GM18861 (cell line): ENCODE measurements at regions not wholly inside any gene's neighbourhood (a gene's known extent, or its start where the extent isn't known, plus 50 kb on each side); places are given as distances from the start of the nearest gene placed in this dataset.
"Not testable (repeated sequence)": the region's sequence is repeated elsewhere in the genome, so short reads cannot be mapped to it uniquely, and the experiment has no call there.

Experiments used
- ATAC-seq: cut with Tn5 transposase; IDR thresholded peaks from one replicate; pipeline ENCODE4 v1.9.1; 2021; ENCODE audit not compliant: unreplicated experiment

- ATAC-seq, result not testable (repeated sequence)
These were observed 1368.7 kb downstream of the CDH12 start for GRCh38 chr5:21484498-21484889.

DNA sequence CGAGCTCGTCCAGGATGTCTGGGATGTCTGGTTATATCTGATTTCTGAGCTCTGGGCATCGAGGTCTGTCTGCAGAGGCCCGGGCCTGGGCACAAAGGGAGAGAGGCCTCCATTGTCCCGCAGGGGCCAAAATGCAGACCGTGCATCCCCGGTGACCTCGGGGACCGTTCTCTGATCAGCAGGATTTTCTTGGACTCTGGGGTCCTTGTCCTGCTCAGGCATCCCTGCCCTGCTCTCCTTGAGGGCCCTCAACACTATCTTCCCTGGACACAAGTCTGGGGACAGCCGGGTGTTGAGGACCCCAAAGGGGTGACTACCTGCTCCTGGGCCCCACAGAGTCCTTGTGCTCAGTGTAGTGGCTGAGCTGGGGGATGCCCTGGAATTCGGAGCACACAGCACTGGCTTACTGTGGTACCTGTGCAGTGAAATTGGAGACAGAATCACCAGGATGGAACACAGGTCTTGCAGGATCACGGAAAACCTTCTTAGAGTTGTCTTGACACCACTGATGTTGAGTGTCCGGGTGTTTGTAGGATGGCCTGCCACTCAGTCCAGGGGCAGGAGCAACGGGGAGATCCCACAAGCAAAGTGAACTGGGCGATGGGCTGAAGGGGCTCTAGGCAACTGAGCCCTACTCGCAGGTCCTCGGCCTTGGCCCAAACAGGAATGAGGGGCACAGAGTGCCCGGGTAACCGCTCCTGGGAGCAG, 1369.2 kb downstream of the CDH12 start:
- ATAC-seq, result not testable (repeated sequence)

DNA sequence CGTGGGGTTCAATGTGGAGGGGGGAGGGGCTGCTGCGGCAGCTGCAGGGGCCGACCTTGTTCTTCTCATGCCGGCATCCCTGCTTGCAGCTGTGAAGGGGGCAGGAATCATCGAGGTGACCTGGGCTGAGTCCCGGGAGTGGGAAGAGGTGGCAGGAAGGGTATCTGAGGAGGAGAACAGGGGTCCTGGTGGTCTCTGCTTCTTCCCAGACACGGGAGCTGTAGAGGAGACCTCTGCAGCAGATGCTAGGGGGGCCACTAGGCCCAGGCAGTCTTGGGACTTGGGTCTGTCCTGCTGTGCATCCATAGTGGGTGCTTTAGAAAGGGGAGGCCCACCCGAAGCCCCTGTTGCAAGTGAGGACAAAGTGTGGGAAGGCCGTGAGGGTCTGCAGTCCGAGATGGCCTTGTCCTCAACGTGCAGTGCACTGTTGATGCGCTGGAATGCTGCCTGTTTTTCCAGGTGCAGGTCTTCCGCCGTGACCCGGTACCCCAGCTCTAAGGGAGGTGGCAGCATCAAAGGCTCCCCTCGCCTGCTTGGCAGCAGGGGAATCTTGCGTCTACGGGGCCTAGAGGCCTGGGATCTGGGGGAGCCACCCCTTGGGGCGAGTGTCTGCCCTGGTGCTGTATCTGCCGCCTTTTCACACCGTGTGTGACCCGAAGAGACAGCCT, 1370.0 kb downstream of the CDH12 start:
- not testable (repeated sequence) for ATAC-seq

DNA sequence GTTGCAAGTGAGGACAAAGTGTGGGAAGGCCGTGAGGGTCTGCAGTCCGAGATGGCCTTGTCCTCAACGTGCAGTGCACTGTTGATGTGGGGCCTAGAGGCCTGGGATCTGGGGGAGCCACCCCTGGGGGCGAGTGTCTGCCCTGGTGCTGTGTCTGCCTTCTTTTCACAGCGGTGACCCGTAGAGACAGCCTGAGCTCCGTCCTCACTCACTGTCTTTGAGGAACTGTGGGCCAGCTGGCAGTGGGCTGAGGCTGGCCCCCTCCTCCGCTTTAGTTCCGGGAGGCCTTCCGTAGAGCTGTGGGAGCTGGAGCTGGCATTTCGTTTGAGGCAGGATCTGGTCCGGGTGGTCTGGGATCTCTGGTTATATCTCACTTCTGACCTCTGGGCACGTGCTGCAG, 1370.6 kb downstream of the CDH12 start:
- not testable (repeated sequence) for ATAC-seq

- ATAC-seq, result not testable (repeated sequence)
These were observed 1371.5 kb downstream of the CDH12 start for GRCh38 chr5:21481320-21482270.

- ATAC-seq, result not testable (repeated sequence)
These were observed 1373.1 kb downstream of the CDH12 start for GRCh38 chr5:21480054-21480453.

- ATAC-seq, result not testable (repeated sequence)
These were observed 1379.2 kb downstream of the CDH12 start for GRCh38 chr5:21473981-21474380.

DNA sequence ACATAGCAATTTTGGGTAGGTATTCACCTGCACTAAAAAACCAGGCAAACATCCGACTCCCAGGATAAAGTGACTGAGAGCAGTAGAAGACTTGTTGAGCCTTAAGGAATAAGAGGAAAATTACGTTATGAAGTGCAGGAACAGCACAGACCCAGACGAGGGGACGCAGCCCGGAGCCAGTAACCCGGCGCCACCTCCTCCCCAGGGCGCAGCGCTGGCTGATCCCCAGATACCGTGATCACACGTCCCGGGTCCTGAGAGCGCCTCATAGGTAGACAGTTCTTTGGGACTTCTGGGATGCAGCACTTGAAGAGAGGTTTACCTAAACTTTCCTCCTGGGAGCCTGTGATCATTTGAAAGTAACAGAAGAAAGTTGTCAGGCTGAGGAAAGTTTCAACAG, 1379.7 kb downstream of the CDH12 start:
- ATAC-seq, result not testable (repeated sequence)

DNA sequence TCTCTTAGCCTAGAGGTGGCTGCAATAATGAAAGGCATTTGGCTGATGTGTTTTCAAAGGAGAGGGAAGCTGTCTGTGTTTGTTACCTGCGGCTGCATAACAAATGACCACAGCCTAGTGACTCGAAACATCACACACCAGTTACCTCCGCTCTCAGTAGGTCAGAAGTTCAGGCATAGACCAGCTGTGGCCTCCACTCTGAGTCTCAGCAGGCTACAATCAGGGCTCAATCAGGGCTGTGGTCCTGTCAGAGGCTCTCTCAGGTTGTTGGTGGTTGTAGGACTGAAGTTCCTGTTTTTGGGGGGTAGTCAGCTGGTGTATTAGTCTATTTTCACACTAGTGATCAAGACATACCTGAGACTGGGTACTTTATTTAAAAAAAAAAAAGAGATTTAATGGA, 1381.5 kb downstream of the CDH12 start:
- not testable (repeated sequence) for ATAC-seq

GRCh38 chr5:21469523-21470101, 1383.5 kb downstream of the CDH12 start:
- not testable (repeated sequence) for ATAC-seq

DNA sequence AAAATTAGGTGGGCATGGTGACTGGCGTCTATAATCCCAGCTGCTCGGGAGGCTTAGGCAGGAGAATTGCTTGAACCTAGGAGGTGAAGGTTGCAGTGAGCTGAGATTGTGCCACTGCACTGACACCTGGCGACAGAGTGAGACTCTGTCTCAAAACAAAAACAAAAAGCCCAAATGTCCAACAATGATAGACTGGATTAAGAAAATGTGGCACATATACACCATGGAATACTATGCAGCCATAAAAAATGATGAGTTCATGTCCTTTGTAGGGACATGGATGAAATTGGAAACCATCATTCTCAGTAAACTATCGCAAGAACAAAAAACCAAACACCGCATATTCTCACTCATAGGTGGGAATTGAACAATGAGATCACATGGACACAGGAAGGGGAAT, 1385.6 kb downstream of the CDH12 start:
- not testable (repeated sequence) for ATAC-seq

GRCh38 chr5:21459744-21460073, 1393.4 kb downstream of the CDH12 start:
- ATAC-seq, result not testable (repeated sequence)

DNA sequence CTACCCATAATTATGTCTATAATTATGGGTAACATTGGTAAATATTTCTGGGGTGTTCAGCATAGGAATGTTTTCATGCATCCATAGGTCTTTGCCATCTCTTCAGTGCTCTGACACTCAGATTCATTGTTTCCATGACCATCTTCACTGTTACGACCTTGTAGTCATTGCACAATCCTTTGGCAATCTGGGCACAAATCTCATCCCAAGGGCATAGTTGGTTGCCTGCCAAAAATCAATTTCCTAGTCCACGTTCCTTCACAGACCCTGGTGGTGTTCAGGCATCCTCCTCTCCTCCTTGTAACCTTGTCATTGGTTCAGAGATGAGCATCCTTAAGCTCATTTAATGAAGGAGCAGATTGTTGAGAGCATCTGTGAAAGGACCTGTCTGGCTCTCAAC, 1400.7 kb downstream of the CDH12 start:
- no peak for ATAC-seq

GRCh38 chr5:21432646-21433045, 1420.5 kb downstream of the CDH12 start:
- no peak for ATAC-seq

DNA sequence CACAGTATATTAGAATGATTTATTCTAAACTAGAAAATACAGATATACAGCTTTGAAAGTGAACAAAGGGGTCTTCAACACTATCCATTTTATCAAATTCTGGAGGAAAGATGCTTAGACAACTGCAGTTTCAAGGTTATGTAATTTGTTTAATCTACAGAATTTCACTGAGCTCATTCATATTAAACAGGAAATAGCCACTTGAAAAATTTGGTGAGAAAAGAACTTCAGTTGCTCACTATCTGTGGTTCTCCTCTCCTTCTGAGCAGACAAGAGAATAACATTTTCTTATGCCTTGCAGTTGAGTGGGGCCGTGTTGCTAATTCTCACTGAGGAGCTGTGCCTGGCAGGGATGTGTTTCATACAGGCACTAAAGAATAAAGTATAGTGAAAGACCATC, 1428.2 kb downstream of the CDH12 start:
- no peak for ATAC-seq

DNA sequence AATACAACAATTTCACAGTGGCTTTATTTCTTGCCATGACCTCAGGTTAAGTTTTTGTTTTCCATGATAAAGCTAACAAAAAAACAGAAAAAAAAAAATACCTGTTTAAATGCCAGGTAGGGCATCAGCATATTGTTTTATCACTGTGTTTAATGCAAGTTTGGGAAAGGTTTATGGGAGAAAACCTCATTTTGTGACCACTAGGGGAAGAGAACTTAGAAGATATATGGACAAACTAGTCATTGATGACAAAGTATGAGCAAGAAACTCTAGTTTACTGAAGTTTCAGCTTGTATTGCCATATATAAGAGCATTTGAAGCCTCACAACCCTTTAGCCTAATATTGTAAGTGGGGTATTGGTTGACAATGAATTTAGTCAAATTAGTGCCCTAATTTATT, 1431.4 kb upstream of the CDH18 start:
- ATAC-seq, result no peak

DNA sequence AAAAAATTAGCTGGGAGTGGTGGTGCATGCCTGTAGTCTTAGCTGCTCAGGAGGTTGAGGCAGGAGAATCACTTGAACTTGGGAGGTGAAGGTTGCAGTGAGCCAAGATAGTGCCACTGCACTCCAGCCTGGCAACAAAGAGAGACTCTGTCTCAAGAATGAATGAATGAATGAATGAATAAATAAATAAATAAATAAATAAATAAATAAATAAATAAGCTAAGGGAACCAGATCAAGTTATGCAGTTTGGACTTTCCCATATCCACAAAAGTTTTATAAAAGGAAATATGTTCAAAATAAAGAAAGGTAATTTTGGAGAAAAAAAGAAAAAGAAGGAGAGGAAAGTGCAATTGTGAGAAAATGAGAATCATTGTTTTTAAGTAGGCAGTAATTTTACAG, 1414.1 kb upstream of the CDH18 start:
- not testable (repeated sequence) for ATAC-seq

GRCh38 chr5:21398511-21398910, 1410.5 kb upstream of the CDH18 start:
- ATAC-seq, result no peak

GRCh38 chr5:21397693-21398092, 1409.7 kb upstream of the CDH18 start:
- no peak for ATAC-seq

DNA sequence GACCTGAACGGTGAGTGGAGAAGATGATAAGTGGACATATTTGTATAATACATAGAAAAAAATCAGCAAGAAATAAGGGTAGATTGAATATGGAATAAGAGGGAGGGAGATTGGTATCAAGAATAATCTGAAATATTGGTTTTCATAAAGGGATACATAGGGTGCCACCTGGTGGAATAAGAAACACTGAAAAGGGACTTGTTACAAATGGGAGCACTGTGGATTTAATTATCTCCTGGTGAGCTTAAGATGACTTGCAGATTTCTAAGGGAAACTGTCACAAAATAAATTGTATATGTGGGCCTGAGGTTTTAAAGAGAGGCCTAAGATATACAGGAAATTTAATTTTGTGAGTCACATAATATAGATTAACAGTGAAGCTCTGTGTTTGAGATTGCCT, 1403.5 kb upstream of the CDH18 start:
- ATAC-seq, result no peak

GRCh38 chr5:21360754-21361153, 1372.8 kb upstream of the CDH18 start:
- ATAC-seq, result not testable (repeated sequence)
